ENCODE measurements at regions not wholly inside any gene's neighbourhood (a gene's known extent, or its start where the extent isn't known, plus 50 kb on each side); places are given as distances from the start of the nearest gene placed in this dataset.

DNA sequence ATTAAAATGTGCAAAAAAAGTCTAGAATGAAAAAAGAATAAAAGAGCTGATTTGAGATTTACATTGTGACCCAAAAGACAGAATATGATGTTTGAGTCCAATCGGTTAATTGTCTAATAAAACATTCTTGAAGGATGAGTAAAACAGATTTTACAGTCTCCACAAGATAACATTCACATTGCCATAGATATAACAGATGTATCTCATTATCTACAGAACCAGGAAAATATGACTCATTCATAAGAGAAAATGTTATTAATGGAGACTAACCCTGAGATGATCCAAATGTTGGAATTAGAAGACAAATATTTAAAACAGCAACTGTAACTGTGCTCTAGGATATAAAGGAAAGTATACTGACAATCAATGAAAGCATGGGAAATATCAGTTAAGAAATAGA, 141.7 kb downstream of the RFX6 start:
- Histone ChIP-seq H3K27ac (no peak overlapping the region), H3K9me3 (no peaks in the 10 kb centered on the region), H3K36me3 (replicated peaks in 1 of 2; ENCODE audit: insufficient read depth in 1 of 2, low read depth in 2 of 2) (no peaks in the 10 kb centered on the region), H3K4me1 (no peaks in the 10 kb centered on the region), H3K4me3 (no peak overlapping the region), H3K27me3 (no peaks in the 10 kb centered on the region)
- TF ChIP-seq, protein P1, sequence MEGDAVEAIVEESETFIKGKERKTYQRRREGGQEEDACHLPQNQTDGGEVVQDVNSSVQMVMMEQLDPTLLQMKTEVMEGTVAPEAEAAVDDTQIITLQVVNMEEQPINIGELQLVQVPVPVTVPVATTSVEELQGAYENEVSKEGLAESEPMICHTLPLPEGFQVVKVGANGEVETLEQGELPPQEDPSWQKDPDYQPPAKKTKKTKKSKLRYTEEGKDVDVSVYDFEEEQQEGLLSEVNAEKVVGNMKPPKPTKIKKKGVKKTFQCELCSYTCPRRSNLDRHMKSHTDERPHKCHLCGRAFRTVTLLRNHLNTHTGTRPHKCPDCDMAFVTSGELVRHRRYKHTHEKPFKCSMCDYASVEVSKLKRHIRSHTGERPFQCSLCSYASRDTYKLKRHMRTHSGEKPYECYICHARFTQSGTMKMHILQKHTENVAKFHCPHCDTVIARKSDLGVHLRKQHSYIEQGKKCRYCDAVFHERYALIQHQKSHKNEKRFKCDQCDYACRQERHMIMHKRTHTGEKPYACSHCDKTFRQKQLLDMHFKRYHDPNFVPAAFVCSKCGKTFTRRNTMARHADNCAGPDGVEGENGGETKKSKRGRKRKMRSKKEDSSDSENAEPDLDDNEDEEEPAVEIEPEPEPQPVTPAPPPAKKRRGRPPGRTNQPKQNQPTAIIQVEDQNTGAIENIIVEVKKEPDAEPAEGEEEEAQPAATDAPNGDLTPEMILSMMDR (IDR thresholded peaks at IDR 0.05): no peak
- TF ChIP-seq POLR2A (IDR thresholded peaks at IDR 0.05): no peak
- ATAC-seq (no peak), DNase-seq (no peak)
- intact Hi-C loops (cut with DNase I): no loop called here
- WGBS, 2 donors: 35 to 69% methylated on average over 1 of the region's 1 CpG

DNA sequence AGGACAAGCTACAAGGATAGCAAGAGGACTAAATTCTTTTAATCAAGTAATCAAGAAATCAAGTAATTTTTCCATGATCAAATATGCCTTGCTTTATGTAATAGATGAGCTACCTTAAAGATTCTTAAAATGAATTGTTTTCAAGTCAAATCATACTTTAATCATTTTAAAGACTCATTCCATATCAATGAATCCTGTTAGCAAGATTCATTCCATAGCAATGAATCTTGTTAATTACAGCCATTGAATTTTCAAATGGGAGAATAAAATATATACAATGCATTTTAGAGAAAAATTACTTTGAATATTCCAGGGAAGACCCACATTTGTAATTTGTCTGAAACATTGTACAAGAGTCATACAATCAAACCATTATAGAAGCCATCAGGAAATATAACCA, 145.7 kb downstream of the RFX6 start:
- Histone ChIP-seq H3K4me1 (no peaks in the 10 kb centered on the region), H3K27me3 (no peaks in the 10 kb centered on the region), H3K36me3 (replicated peaks in 1 of 2; ENCODE audit: insufficient read depth in 1 of 2, low read depth in 2 of 2) (no peaks in the 10 kb centered on the region), H3K27ac (no peak overlapping the region), H3K9me3 (no peaks in the 10 kb centered on the region), H3K4me3 (no peak overlapping the region)
- TF ChIP-seq, protein P1 (IDR thresholded peaks at IDR 0.05): no peak
- no peak for TF ChIP-seq POLR2A (IDR thresholded peaks at IDR 0.05)
- intact Hi-C loops (cut with DNase I): no loop called here
- DNase-seq: no peak
- ATAC-seq: no peak

DNA sequence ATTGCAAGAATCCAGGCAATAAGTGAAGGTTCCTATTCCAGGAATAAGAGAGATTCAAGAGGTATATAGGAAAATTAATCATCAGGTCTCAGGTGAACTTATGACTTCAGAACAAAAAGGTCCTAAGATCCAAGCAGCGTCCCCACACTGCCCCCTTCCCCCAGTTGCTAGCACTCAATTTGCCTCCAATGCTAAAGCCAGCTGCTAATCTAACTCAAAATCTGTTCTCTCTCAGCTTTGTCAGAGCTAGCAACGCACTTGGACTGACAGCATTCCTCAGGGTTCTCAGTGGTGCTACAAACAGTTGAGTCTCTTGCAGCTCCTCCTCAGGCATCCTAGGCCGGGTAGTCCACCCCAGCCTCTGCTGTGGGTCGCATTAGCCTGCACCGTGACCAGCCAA, 148.3 kb downstream of the RFX6 start:
- TF ChIP-seq POLR2A (IDR thresholded peaks at IDR 0.05): no peak
- TF ChIP-seq, protein P1 (IDR thresholded peaks at IDR 0.05): no peak
- Histone ChIP-seq H3K27me3 (no peaks in the 10 kb centered on the region), H3K27ac (no peak overlapping the region), H3K36me3 (replicated peaks in 1 of 2; ENCODE audit: insufficient read depth in 1 of 2, low read depth in 2 of 2) (no peaks in the 10 kb centered on the region), H3K4me3 (no peak overlapping the region), H3K4me1 (no peaks in the 10 kb centered on the region), H3K9me3 (no peaks in the 10 kb centered on the region)
- intact Hi-C loops (cut with DNase I): no loop called here
- ATAC-seq: no peak
- DNase-seq: no peak
- WGBS, 2 donors: 33 to 47% methylated on average over 5 of the region's 5 CpGs

- no peaks in the 10 kb centered on the region for H3K9me3 ChIP-seq
- no peak for ATAC-seq
- WGBS, 2 donors: 19 to 35% methylated on average over 1 of the region's 1 CpG
These were observed 151.2 kb downstream of the RFX6 start for GRCh38 chr6:117028256-117028655.

GRCh38 chr6:117034547-117034946, 157.5 kb downstream of the RFX6 start:
- WGBS, 2 donors: 46 to 60% methylated on average over 2 of the region's 2 CpGs
- H3K9me3 ChIP-seq: no peaks in the 10 kb centered on the region
- H3K4me3 ChIP-seq: no peak overlapping the region
- DNase-seq (no peak), ATAC-seq (no peak)
- H3K27me3 ChIP-seq: no peaks in the 10 kb centered on the region
- no peaks in the 10 kb centered on the region for H3K4me1 ChIP-seq
- H3K36me3 ChIP-seq (replicated peaks in 1 of 2; ENCODE audit: insufficient read depth in 1 of 2, low read depth in 2 of 2): no peaks in the 10 kb centered on the region
- no peak overlapping the region for H3K27ac ChIP-seq
- intact Hi-C loops (cut with DNase I): no loop called here
- no peak for TF ChIP-seq POLR2A (IDR thresholded peaks at IDR 0.05)
- TF ChIP-seq, protein P1 (IDR thresholded peaks at IDR 0.05): no peak

More at GRCh38 chr6:117028256-117028655, 151.2 kb downstream of the RFX6 start:
- Histone ChIP-seq H3K4me1 (no peaks in the 10 kb centered on the region), H3K27ac (no peak overlapping the region), H3K36me3 (replicated peaks in 1 of 2; ENCODE audit: insufficient read depth in 1 of 2, low read depth in 2 of 2) (no peaks in the 10 kb centered on the region), H3K27me3 (no peaks in the 10 kb centered on the region), H3K4me3 (no peak overlapping the region)
- TF ChIP-seq POLR2A (IDR thresholded peaks at IDR 0.05): no peak
- TF ChIP-seq, protein P1 (IDR thresholded peaks at IDR 0.05): no peak
- intact Hi-C loops (cut with DNase I): no loop called here
- no peak for DNase-seq
